Keratinocyte (primary cell): ENCODE measurements at regions not wholly inside any gene's neighbourhood (a gene's known extent, or its start where the extent isn't known, plus 50 kb on each side); places are given as distances from the start of the nearest gene placed in this dataset.
A peak's percentile ranks its signal among the peaks of the same experiment; 100 is the strongest.

ENCODE experiments used
- DNase-seq: peaks from one replicate; pipeline ENCODE4 v3.0.0-alpha.2; 2011; ENCODE audit warnings: low read depth, missing footprints, low spot score
- FAIRE-seq: peaks from 2 replicates; lab custom pipeline; 2011; peaks lifted over from hg19 to GRCh38; lab: Jason Lieb, UNC
- H2AFZ ChIP-seq: 2 replicates; pipeline ENCODE4 v1.6.0; 2012; ENCODE audit warnings: low read length, control low read depth, inconsistent platforms; ENCODE audit not compliant: control insufficient read depth
- H3K27ac ChIP-seq: 2 replicates; pipeline ENCODE4 v1.5.1; 2011; ENCODE audit warnings: low read length; ENCODE audit not compliant: control insufficient read depth, insufficient read depth
- H3K27me3 ChIP-seq: 3 replicates; pipeline ENCODE4 v1.6.0; 2011; ENCODE audit warnings: low read length; ENCODE audit not compliant: control insufficient read depth, insufficient read depth; ENCODE audit errors: extremely low read depth
- H3K36me3 ChIP-seq, 2 experiments: 2 replicates in 1 of 2; 3 replicates in 1 of 2; pipeline ENCODE4 v1.5.1; 2011; ENCODE audit warnings: low read length in 2 of 2, mild to moderate bottlenecking in 1 of 2; ENCODE audit not compliant: control insufficient read depth in 2 of 2, insufficient read depth in 2 of 2; ENCODE audit errors: extremely low read depth in 1 of 2
- H3K4me1 ChIP-seq: 3 replicates; pipeline ENCODE4 v1.5.1; 2011; ENCODE audit warnings: low read length; ENCODE audit not compliant: control insufficient read depth, insufficient read depth; ENCODE audit errors: extremely low read depth
- H3K4me2 ChIP-seq: 3 replicates; pipeline ENCODE4 v1.6.0; 2011; ENCODE audit warnings: low read depth, low read length; ENCODE audit not compliant: control insufficient read depth, insufficient read depth; ENCODE audit errors: extremely low read depth
- H3K4me3 ChIP-seq, 3 experiments: fragments of 200-600 bp in 1 of 3; sonication (generic) in 1 of 3; 2 replicates in 2 of 3; 3 replicates in 1 of 3; pipeline ENCODE4 v1.5.1; 2011 to 2016; ENCODE audit warnings: low read length in 3 of 3, mild to moderate bottlenecking in 3 of 3, control low read depth in 2 of 3, inconsistent platforms in 1 of 3, low read depth in 1 of 3, mixed read lengths in 1 of 3, mixed run types in 1 of 3, moderate library complexity in 1 of 3; ENCODE audit not compliant: control insufficient read depth in 2 of 3, insufficient read depth in 2 of 3; ENCODE audit errors: extremely low read depth in 1 of 3
- H3K79me2 ChIP-seq: 2 replicates; pipeline ENCODE4 v1.6.0; 2012; ENCODE audit warnings: low read length; ENCODE audit not compliant: control insufficient read depth, insufficient read depth
- H3K9ac ChIP-seq: 3 replicates; pipeline ENCODE4 v1.6.0; 2011; ENCODE audit warnings: low read length; ENCODE audit not compliant: control insufficient read depth, insufficient read depth; ENCODE audit errors: extremely low read depth
- H3K9me1 ChIP-seq: 3 replicates; pipeline ENCODE4 v1.6.0; 2011; ENCODE audit warnings: low read length; ENCODE audit not compliant: control insufficient read depth, insufficient read depth; ENCODE audit errors: extremely low read depth
- H3K9me3 ChIP-seq: 2 replicates; pipeline ENCODE4 v1.5.1; 2012; ENCODE audit warnings: low read depth, low read length; ENCODE audit not compliant: control insufficient read depth
- H4K20me1 ChIP-seq: 3 replicates; pipeline ENCODE4 v1.6.0; 2011; ENCODE audit warnings: low read length; ENCODE audit not compliant: control insufficient read depth, insufficient read depth; ENCODE audit errors: extremely low read depth
- CTCF ChIP-seq, 3 experiments: IDR thresholded peaks in 1 of 3; conservative IDR thresholded peaks in 1 of 3; optimal IDR thresholded peaks in 1 of 3; 2 replicates in 2 of 3; 3 replicates in 1 of 3; pipeline versions ENCODE3 to v1.5.1; 2011; ENCODE audit warnings: low read length in 3 of 3, mild to moderate bottlenecking in 3 of 3, moderate library complexity in 2 of 3, control low read depth in 1 of 3, inconsistent platforms in 1 of 3; ENCODE audit not compliant: insufficient read depth in 2 of 3; ENCODE audit errors: extremely low read depth in 1 of 3
- EZH2 ChIP-seq: IDR thresholded peaks from one replicate; pipeline ENCODE4 v1.6.1; 2012; ENCODE audit warnings: inconsistent platforms, mild to moderate bottlenecking, low read length, moderate library complexity
- dilution Hi-C: fragments of 300-500 bp; cut with MboI; formaldehyde crosslinking; loops from one replicate; pipeline ENCODE4 v1.7.0; 2020; ENCODE audit warnings: low sequenced_read_pairs; ENCODE audit not compliant: extremely low pct_ligation_motif_present

- H3K36me3 ChIP-seq = no peaks in the 10 kb centered on the region
- no peaks in the 10 kb centered on the region for H3K9me1 ChIP-seq
- H3K4me1 ChIP-seq = peaks cover 10% of the 10 kb centered on the region
- peak overlapping the region; percentile 74 for H3K4me2 ChIP-seq
- no peaks in the 10 kb centered on the region for H3K79me2 ChIP-seq
- no peaks in the 10 kb centered on the region for H4K20me1 ChIP-seq
- DNase-seq (no peak), FAIRE-seq (no peak)
- H3K9me3 ChIP-seq = no peaks in the 10 kb centered on the region
- dilution Hi-C loops = no loop called here
- H3K4me3 ChIP-seq = peak overlapping the region; percentile 35 to 59 (median 52)
- H3K27me3 ChIP-seq = peaks cover 31% of the 10 kb centered on the region
- no peak overlapping the region for H3K27ac ChIP-seq
- H2AFZ ChIP-seq = no peak overlapping the region
- TF ChIP-seq EZH2 = peak; percentile 78
- TF ChIP-seq CTCF (optimal IDR thresholded peaks at IDR 0.05 in 1 of 3, IDR thresholded peaks at IDR 0.05 in 1 of 3, conservative IDR thresholded peaks at IDR 0.05 in 1 of 3; ENCODE audit: extremely low read depth in 1 of 3, insufficient read depth in 2 of 3, low read length in 3 of 3) = no peak
- H3K9ac ChIP-seq = no peak overlapping the region
These were observed 219.3 kb upstream of the PRICKLE2 start for GRCh38 chr3:64444490-64445108.

GRCh38 chr3:64443546-64444381 is 218.5 kb upstream of the PRICKLE2 start:
- Histone ChIP-seq H3K9ac (no peak overlapping the region), H3K36me3 (no peaks in the 10 kb centered on the region), H3K4me3 (no peak overlapping the region)

More at GRCh38 chr3:64443546-64444381, 218.5 kb upstream of the PRICKLE2 start:
- Histone ChIP-seq H3K9me3 (no peaks in the 10 kb centered on the region), H3K27me3 (peaks cover 31% of the 10 kb centered on the region), H2AFZ (no peak overlapping the region), H4K20me1 (no peaks in the 10 kb centered on the region), H3K4me1 (peaks cover 10% of the 10 kb centered on the region), H3K4me2 (no peak overlapping the region), H3K9me1 (no peaks in the 10 kb centered on the region), H3K27ac (no peak overlapping the region), H3K79me2 (no peaks in the 10 kb centered on the region)
- no peak for TF ChIP-seq EZH2
- no peak for FAIRE-seq
- no peak for DNase-seq
- dilution Hi-C loops = no loop called here
